Left renal cortex interstitium (tissue), 4 donors: ENCODE measurements at regions not wholly inside any gene's neighbourhood (a gene's known extent, or its start where the extent isn't known, plus 50 kb on each side); places are given as distances from the start of the nearest gene placed in this dataset.

Experiments
- DNase-seq, 4 donors: peaks; one replicate each; pipeline ENCODE4 v3.0.0-alpha.2; 2013; ENCODE audit warnings: low read depth in 4 of 4, low spot score in 2 of 4, missing footprints in 1 of 4

GRCh38 chr2:129892773-129893172, 86.7 kb upstream of the RAB6C start:
- DNase-seq: no peak

GRCh38 chr2:129893244-129893643, 86.2 kb upstream of the RAB6C start:
- DNase-seq: no peak

DNA sequence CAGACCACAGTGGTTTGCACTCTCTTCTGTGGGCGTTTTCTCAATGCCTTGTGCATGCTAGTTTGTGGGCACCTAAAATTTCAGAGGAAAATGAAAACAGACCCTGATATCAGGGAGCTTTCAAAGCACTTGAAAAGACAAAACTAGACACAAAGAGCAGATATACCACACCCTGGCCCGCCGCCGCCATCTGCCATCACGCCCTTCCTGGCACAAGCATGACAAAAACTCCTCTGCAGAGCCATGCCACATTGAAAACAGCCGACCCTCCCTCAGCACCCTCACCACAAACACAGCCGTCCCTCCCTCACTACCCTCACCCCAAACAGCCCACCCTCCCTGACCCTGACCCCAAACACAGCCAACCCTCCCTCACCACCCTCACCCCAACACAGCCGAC, 84.8 kb upstream of the RAB6C start:
- DNase-seq: no peak

DNA sequence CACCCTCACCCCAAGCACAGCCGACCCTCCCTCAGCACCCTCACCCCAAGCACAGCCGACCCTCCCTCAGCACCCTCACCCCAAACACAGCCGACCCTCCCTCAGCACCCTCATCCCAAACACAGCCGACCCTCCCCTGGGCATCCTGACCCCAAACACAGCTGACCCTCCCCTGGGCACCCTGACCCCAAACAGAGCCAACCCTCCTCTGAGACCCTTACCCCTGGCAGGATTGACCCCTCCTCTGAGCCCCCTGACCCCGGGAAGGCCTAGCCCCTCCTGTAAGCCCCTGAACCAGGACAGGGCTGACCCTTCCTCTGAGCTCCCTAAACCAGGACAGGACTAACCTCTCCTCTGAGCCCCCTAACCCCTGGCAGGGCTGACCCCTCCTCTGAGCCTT, 84.4 kb upstream of the RAB6C start:
- DNase-seq: no peak

GRCh38 chr2:129895526-129896082, 83.9 kb upstream of the RAB6C start:
- no peak for DNase-seq

- DNase-seq: no peak
Observed at GRCh38 chr2:129896226-129897100, 83.0 kb upstream of the RAB6C start.

- no peak for DNase-seq
Observed at GRCh38 chr2:129901754-129902415, 77.6 kb upstream of the RAB6C start.

DNA sequence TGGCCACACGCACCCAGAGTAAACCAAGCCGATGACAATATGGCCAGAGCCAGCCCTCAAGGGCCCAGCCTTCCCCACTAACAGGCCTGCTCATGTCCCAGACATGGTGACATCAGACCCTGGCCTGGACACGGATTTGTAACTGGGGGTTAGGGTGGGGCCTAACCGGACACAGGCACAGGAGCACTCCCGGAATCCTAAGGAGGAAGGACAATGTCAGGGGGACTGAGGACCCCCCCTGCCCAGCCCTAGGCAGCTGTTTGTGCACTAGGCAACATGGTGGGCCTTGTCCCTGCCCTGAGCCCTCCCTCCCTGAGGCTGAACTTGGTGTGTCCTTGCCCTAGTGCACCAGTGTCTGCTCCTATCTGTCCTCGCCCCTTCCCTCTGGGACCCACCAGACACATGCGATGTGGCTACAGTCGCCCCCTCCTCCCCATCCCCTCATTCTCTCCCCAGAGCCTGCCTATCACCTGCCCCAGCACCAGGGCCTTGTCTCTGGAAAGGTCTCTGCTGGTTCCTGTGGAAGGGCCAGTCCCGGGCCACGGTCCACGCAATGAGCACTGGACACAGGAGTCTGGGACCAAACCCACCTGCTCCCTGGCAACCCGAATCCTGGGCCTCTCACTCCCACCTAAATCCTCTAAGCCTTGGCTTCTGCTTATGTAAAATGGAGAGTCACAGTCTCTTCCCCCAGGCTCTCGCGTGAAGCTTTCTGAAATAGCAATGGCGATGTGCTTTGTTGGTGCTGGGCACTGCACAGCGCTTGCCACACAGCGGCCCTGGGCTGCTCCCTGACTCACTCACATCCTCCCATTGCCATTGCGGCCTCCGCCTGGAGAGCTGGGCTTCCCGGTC, 76.5 kb upstream of the RAB6C start:
- no peak for DNase-seq

GRCh38 chr2:129903586-129904425, 75.7 kb upstream of the RAB6C start:
- no peak for DNase-seq

- no peak for DNase-seq
Observed at GRCh38 chr2:129904532-129905446, 74.7 kb upstream of the RAB6C start.

- DNase-seq: no peak
Observed at GRCh38 chr2:129905664-129906081, 73.8 kb upstream of the RAB6C start.

DNA sequence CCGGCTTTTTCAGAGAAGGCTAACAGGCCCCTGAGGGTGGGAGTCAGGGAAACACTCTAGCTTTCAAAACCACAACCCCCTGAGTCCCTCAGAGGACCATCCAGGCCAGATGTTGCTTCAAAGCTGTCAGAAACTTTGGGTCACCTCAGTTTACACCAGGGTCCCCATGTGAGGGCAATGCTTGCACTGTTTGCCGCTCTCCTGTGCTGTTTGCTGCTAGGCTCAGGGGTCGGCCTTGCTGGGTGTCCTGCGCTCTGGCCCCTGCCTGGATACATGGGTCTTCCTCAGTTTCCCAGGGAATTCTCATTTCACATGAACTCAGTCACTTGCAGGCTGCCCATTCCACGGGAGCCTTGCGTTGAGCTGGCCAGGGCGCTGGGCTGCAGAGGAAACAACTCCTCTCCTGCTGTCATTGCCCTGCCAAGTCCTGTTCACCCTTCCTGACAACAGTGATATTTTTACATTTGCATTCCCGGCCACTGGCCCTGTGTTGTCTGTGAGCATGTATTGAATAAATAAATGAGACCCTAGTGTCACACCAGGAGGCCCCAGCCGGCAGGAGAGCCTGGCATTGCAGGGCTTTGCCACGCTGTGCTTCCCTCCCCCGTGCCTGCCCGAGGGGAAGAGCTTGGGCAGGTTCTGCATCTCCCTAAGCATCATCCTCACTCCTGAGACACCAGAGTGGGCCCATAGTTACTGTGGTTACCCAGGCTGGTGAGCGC, 73.2 kb upstream of the RAB6C start:
- no peak for DNase-seq

DNA sequence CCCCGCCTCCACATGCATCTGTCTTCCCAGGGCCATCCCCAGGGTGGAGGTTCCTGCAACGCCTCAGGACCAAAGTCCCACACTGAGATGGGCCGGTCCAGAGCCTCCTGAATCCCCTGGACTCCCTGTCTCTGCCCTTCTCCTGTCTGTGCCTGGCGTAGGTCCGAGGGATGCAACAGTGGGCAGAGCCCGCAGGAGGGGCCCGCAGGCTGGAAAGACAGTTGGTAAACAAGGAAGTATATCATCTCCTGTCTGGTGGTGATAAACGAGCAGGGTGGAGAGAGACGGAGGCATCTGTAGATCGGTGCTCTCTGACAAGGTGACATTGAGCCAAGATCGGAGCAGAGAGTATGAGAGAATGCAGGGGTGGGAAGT, 72.6 kb upstream of the RAB6C start:
- DNase-seq: no peak

- DNase-seq: no peak
Observed at GRCh38 chr2:129907256-129907998, 72.0 kb upstream of the RAB6C start.

DNA sequence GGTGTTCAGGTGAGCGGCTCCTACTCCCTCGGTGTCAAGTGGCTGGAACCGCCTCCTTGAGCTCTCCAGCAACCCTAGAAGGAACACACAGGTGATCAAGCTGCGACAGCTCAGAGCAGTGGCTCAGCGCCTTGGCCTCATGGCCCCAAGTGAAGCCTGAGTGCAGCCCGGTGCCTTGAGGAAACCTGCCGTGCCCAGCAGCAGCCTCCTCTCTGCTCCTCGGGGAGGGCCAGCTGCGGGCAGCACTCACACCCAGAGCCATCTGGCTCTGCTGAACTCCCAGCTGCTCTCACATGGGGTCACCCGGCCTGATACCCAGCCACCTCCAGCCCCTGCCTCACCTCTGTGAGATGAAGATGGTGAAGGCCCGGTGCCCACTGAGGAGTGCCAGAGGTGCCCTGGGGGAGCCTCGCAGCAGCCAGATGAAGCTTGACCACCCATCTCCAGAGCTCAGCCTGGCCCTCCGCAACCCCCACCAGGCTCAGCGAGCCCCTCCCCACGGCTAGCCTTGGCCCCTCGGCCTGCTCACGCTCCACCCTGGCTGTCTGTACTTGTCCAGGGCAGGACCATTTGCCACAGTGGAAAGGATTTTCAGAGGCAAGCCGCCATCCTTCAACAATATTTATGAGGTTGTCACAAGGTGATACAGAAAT, 70.6 kb upstream of the RAB6C start:
- no peak for DNase-seq

- DNase-seq: no peak
Observed at GRCh38 chr2:129909651-129910418, 69.6 kb upstream of the RAB6C start.
